ENCODE measurements at regions not wholly inside any gene's neighbourhood (a gene's known extent, or its start where the extent isn't known, plus 50 kb on each side); places are given as distances from the start of the nearest gene placed in this dataset.

GRCh38 chr2:185375731-185376130 lies 362.9 kb upstream of the FSIP2 start:
- no peak for FAIRE-seq
- H3K36me3 ChIP-seq (ENCODE audit: control insufficient read depth in 2 of 4, insufficient read depth in 4 of 4, low read length in 3 of 4): no peaks in the 10 kb centered on the region
- TF ChIP-seq YY1 (IDR thresholded peaks at IDR 0.05; ENCODE audit: low read depth, low read length): no peak
- no peak for TF ChIP-seq RBBP5 (IDR thresholded peaks at IDR 0.05; ENCODE audit: borderline replicate concordance, low read depth, low read length)
- TF ChIP-seq CBX5 (IDR thresholded peaks at IDR 0.05; ENCODE audit: low read depth, low read length): no peak
- no peak for TF ChIP-seq SP2 (IDR thresholded peaks at IDR 0.05; ENCODE audit: low read length)
- TF ChIP-seq PHF8 (conservative IDR thresholded peaks at IDR 0.05; ENCODE audit: low read depth, low read length): no peak
- TF ChIP-seq BCL11A (IDR thresholded peaks at IDR 0.05; ENCODE audit: low read depth in 2 of 2, low read length in 2 of 2): no peak
- no peak; the same call in 1 of the 2 replicates for TF ChIP-seq MAFK (IDR thresholded peaks at IDR 0.05; ENCODE audit: low read depth, low read length)
- TF ChIP-seq EP300 (IDR thresholded peaks at IDR 0.05; ENCODE audit: borderline replicate concordance in 1 of 2, low read depth in 2 of 2, low read length in 2 of 2): no peak
- no peak for TF ChIP-seq SRF (IDR thresholded peaks at IDR 0.05; ENCODE audit: low read depth, low read length)
- TF ChIP-seq ASH2L (IDR thresholded peaks at IDR 0.05; ENCODE audit: low read length): no peak
- TF ChIP-seq POLR2A (IDR thresholded peaks at IDR 0.05; ENCODE audit: control extremely low read depth in 1 of 2, low read depth in 2 of 2, low read length in 2 of 2): no peak
- TF ChIP-seq ZNF274 (IDR thresholded peaks at IDR 0.05; ENCODE audit: borderline replicate concordance, extremely low read depth, low read length): no peak
- TF ChIP-seq RAD21 (IDR thresholded peaks at IDR 0.05 in 1 of 2, conservative IDR thresholded peaks at IDR 0.05 in 1 of 2; ENCODE audit: low read depth in 2 of 2, low read length in 2 of 2): no peak
- no peak for TF ChIP-seq EGR1 (IDR thresholded peaks at IDR 0.05; ENCODE audit: borderline replicate concordance, low read depth, low read length)
- TF ChIP-seq TBP (IDR thresholded peaks at IDR 0.05; ENCODE audit: low read depth, low read length): no peak
- no peak for TF ChIP-seq ATF3 (IDR thresholded peaks at IDR 0.05; ENCODE audit: insufficient read depth, low read depth, low read length)

More at GRCh38 chr2:185375731-185376130, 362.9 kb upstream of the FSIP2 start:
- H4K5ac ChIP-seq (ENCODE audit: insufficient read length, low read depth, low read length): no peak overlapping the region
- H3K9me3 ChIP-seq (ENCODE audit: insufficient read depth in 2 of 2, low read depth in 1 of 2, low read length in 1 of 2): no peaks in the 10 kb centered on the region
- no peak overlapping the region for H2AK5ac ChIP-seq (ENCODE audit: low read depth, low read length)
- H2BK120ac ChIP-seq (replicated peaks; ENCODE audit: low read depth, low read length): no peak overlapping the region
- H3K18ac ChIP-seq (ENCODE audit: extremely low read depth, low read length): no peak overlapping the region
- no peaks in the 10 kb centered on the region for H3K4me1 ChIP-seq (replicated peaks in 1 of 4; ENCODE audit: control insufficient read depth in 3 of 4, insufficient read depth in 4 of 4, low read length in 3 of 4)
- H3K56ac ChIP-seq (replicated peaks; ENCODE audit: insufficient read length, low read depth, low read length): no peak overlapping the region
- no peaks in the 10 kb centered on the region for H3K79me1 ChIP-seq (ENCODE audit: low read depth, low read length)
- POLR2A ChIA-PET (ENCODE audit: partially characterized antibody): no interaction called here
- no peaks in the 10 kb centered on the region for H4K20me1 ChIP-seq (replicated peaks in 1 of 2; ENCODE audit: control insufficient read depth in 1 of 2, insufficient read depth in 2 of 2, low read length in 2 of 2)
- H3K27ac ChIP-seq (ENCODE audit: low read depth, low read length): no peak overlapping the region
- no peak overlapping the region for H3K4me3 ChIP-seq (ENCODE audit: extremely low read depth in 1 of 4, insufficient read depth in 2 of 4, low read depth in 3 of 4, low read length in 4 of 4)
- H2AFZ ChIP-seq (ENCODE audit: low read length): no peak overlapping the region
- no peaks in the 10 kb centered on the region for H3K23me2 ChIP-seq (ENCODE audit: low read depth, low read length)
- no peak overlapping the region for H2BK12ac ChIP-seq (ENCODE audit: low read depth, low read length)
- no peaks in the 10 kb centered on the region for H3K79me2 ChIP-seq (ENCODE audit: control insufficient read depth in 1 of 2, insufficient read depth in 2 of 2, low read length in 2 of 2)
- H2BK20ac ChIP-seq (ENCODE audit: low read length): no peak overlapping the region
- 90% methylated on average over 3 of the region's 3 CpGs; no CpG with 5 or more reads in 1 of the 2 experiments for WGBS, 2 experiments (ENCODE audit: extremely low coverage in 1 of 2, insufficient coverage in 1 of 2, insufficient read length in 1 of 2, insufficient replicate concordance in 2 of 2, low coverage in 1 of 2, low lambda C conversion rate in 2 of 2, missing lambda C conversion rate in 1 of 2)
- no peak for DNase-seq (ENCODE audit: low read depth in 1 of 2, low spot score in 2 of 2)
- no peak overlapping the region for H2BK15ac ChIP-seq (ENCODE audit: low read length)
- no peaks in the 10 kb centered on the region for H3K27me3 ChIP-seq (replicated peaks in 1 of 4; ENCODE audit: control insufficient read depth in 3 of 4, extremely low read depth in 1 of 4, insufficient read depth in 3 of 4, low read length in 3 of 4)
- no peak overlapping the region for H4K8ac ChIP-seq (ENCODE audit: extremely low read depth, insufficient read depth, low read length)
- H3K14ac ChIP-seq (ENCODE audit: insufficient read length): no peak overlapping the region
- H3K4me2 ChIP-seq (ENCODE audit: insufficient read depth in 1 of 2, low read depth in 2 of 2, low read length in 2 of 2): no peak overlapping the region
- H4K91ac ChIP-seq (replicated peaks; ENCODE audit: insufficient read length, low read length): no peak overlapping the region
- CTCF ChIA-PET (ENCODE audit: partially characterized antibody): no interaction called here
- H3K4ac ChIP-seq (replicated peaks; ENCODE audit: insufficient read length, low read depth, low read length): no peak overlapping the region
- H3K9ac ChIP-seq (replicated peaks in 1 of 4; ENCODE audit: extremely low read depth in 1 of 4, low read depth in 3 of 4, low read length in 3 of 4): no peak overlapping the region
- no peak overlapping the region for H2BK5ac ChIP-seq (ENCODE audit: low read depth, low read length)
- no peak overlapping the region for H3K23ac ChIP-seq (ENCODE audit: insufficient read length)

All from H1 (cell line).